GM12891 (cell line): ENCODE measurements at regions not wholly inside any gene's neighbourhood (a gene's known extent, or its start where the extent isn't known, plus 50 kb on each side); places are given as distances from the start of the nearest gene placed in this dataset.

Experiments
- PAX5 ChIP-seq: IDR thresholded peaks from 2 replicates; pipeline ENCODE4 v1.6.1; 2011; ENCODE audit warnings: low read length, moderate library complexity, mild to moderate bottlenecking; ENCODE audit not compliant: insufficient read depth, severe bottlenecking
- POLR2A ChIP-seq: IDR thresholded peaks from 2 replicates; pipeline ENCODE4 v1.6.1; 2011; ENCODE audit warnings: low read depth, low read length, control low read depth
- POLR2AphosphoS5 ChIP-seq: IDR thresholded peaks from 2 replicates; pipeline ENCODE4 v1.6.1; 2011; ENCODE audit warnings: low read depth, low read length, control low read depth
- POU2F2 ChIP-seq: IDR thresholded peaks from 2 replicates; pipeline ENCODE4 v1.6.1; 2011; ENCODE audit warnings: low read depth, mild to moderate bottlenecking, control low read depth, low read length, moderate library complexity
- SPI1 ChIP-seq: IDR thresholded peaks from 2 replicates; pipeline ENCODE4 v1.6.1; 2011; ENCODE audit warnings: low read depth, low read length, control low read depth
- TAF1 ChIP-seq: IDR thresholded peaks from 2 replicates; pipeline ENCODE4 v1.6.1; 2011; ENCODE audit warnings: low read depth, low read length, control low read depth

GRCh38 chr18:43661570-43661969 lies 384.3 kb upstream of the SYT4 start:
- TF ChIP-seq POLR2AphosphoS5: no peak
- no peak for TF ChIP-seq POLR2A
- no peak for TF ChIP-seq TAF1
- no peak for TF ChIP-seq PAX5
- TF ChIP-seq SPI1: no peak
- TF ChIP-seq POU2F2: no peak
